GM12892 (cell line): ENCODE measurements at regions not wholly inside any gene's neighbourhood (a gene's known extent, or its start where the extent isn't known, plus 50 kb on each side); places are given as distances from the start of the nearest gene placed in this dataset.

Experiments
- POLR2A ChIP-seq: IDR thresholded peaks from 2 replicates; pipeline ENCODE4 v1.6.1; 2011; ENCODE audit warnings: low read depth, low read length, control low read depth
- POLR2AphosphoS5 ChIP-seq: IDR thresholded peaks from 2 replicates; pipeline ENCODE4 v1.6.1; 2011; ENCODE audit warnings: low read depth, low read length, control low read depth

DNA sequence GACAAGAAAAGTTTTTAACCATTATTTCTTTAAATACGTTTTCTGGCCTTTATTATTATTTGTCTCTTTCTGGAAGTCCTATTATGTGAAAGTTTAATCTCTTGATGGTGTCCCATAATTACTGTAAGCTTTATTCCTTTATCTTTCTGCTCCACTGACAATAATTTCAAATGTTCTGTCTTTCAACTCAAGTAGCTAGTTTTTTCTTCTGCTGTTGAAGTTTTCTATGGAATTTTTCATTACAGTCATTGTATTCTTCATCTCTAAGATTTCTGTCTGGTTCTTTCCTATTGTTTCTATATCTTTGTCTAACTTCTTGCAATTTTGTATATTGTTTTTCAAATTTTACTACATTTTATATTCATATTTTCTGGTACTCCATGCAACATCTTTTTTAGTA is 173.6 kb upstream of the MGAT4C start:
- TF ChIP-seq POLR2AphosphoS5: no peak
- no peak for TF ChIP-seq POLR2A
